H1 (cell line): ENCODE measurements at regions not wholly inside any gene's neighbourhood (a gene's known extent, or its start where the extent isn't known, plus 50 kb on each side); places are given as distances from the start of the nearest gene placed in this dataset.
A peak's percentile ranks its signal among the peaks of the same experiment; 100 is the strongest.

Experiments used
- CTCF ChIA-PET: fragments of 300-600 bp; sonication (Branson Sonifier 250); formaldehyde crosslinking; loops from one replicate; lab custom pipeline; 2021; ENCODE audit not compliant: partially characterized antibody; lab: Charles Lee
- POLR2A ChIA-PET: fragments of 300-600 bp; sonication (Branson Sonifier 250); formaldehyde crosslinking; loops from one replicate; lab custom pipeline; 2021; ENCODE audit warnings: inconsistent platforms; ENCODE audit not compliant: partially characterized antibody; lab: Charles Lee
- DNase-seq, 2 experiments: peaks; one replicate each; pipeline versions ENCODE4 v3.0.0 to v3.0.0-alpha.2; 2010 to 2022; ENCODE audit warnings: low spot score in 2 of 2, low read depth in 1 of 2, mixed read lengths in 1 of 2
- FAIRE-seq: peaks from 2 replicates; lab custom pipeline; 2011; peaks lifted over from hg19 to GRCh38; lab: Jason Lieb, UNC
- H2AFZ ChIP-seq: 2 replicates; pipeline ENCODE4 v1.8.1; 2012; ENCODE audit warnings: low read length, inconsistent platforms
- H2AK5ac ChIP-seq: 2 replicates; pipeline ENCODE4 v1.6.1; 2013; ENCODE audit warnings: low read depth, low read length
- H2BK120ac ChIP-seq: replicated peaks from 2 replicates; pipeline ENCODE3; 2013; ENCODE audit warnings: low read depth, low read length, inconsistent platforms
- H2BK12ac ChIP-seq: 2 replicates; pipeline ENCODE4 v1.6.1; 2013; ENCODE audit warnings: low read depth, low read length
- H2BK15ac ChIP-seq: 2 replicates; pipeline ENCODE4 v1.6.1; 2013; ENCODE audit warnings: low read length
- H2BK20ac ChIP-seq: 2 replicates; pipeline ENCODE4 v1.6.1; 2013; ENCODE audit warnings: low read length
- H2BK5ac ChIP-seq: 2 replicates; pipeline ENCODE4 v1.6.1; 2013; ENCODE audit warnings: low read depth, low read length
- H3K14ac ChIP-seq: 2 replicates; pipeline ENCODE4 v1.6.1; 2013; ENCODE audit warnings: inconsistent platforms; ENCODE audit not compliant: insufficient read length
- H3K18ac ChIP-seq: 2 replicates; pipeline ENCODE4 v1.6.1; 2013; ENCODE audit warnings: low read length; ENCODE audit errors: extremely low read depth
- H3K23ac ChIP-seq: 2 replicates; pipeline ENCODE4 v1.6.1; 2013; ENCODE audit warnings: inconsistent platforms; ENCODE audit not compliant: insufficient read length
- H3K23me2 ChIP-seq: 2 replicates; pipeline ENCODE4 v1.6.1; 2013; ENCODE audit warnings: low read depth, low read length
- H3K27ac ChIP-seq: 2 replicates; pipeline ENCODE4 v1.6.1; 2011; ENCODE audit warnings: low read depth, low read length, inconsistent platforms
- H3K27me3 ChIP-seq, 4 experiments: replicated peaks in 1 of 4; 1 replicate in 1 of 4; 2 replicates in 3 of 4; pipeline versions ENCODE4 v1.6.1 to v1.8.1; 2011 to 2013; ENCODE audit warnings: low read length in 3 of 4, mild to moderate bottlenecking in 3 of 4, inconsistent platforms in 2 of 4, mixed read lengths in 2 of 4, moderate library complexity in 1 of 4; ENCODE audit not compliant: control insufficient read depth in 3 of 4, insufficient read depth in 3 of 4; ENCODE audit errors: extremely low read depth in 1 of 4
- H3K36me3 ChIP-seq, 4 experiments: 2 replicates each; pipeline versions ENCODE4 v1.6.1 to v1.8.1; 2011 to 2013; ENCODE audit warnings: mild to moderate bottlenecking in 4 of 4, low read length in 3 of 4, moderate library complexity in 2 of 4, control low read depth in 1 of 4, inconsistent platforms in 1 of 4; ENCODE audit not compliant: insufficient read depth in 4 of 4, control insufficient read depth in 2 of 4
- H3K4ac ChIP-seq: replicated peaks from 2 replicates; pipeline ENCODE3; 2013; ENCODE audit warnings: low read length, low read depth, mixed read lengths, inconsistent platforms; ENCODE audit not compliant: insufficient read length
- H3K4me1 ChIP-seq, 4 experiments: replicated peaks in 1 of 4; 1 replicate in 1 of 4; 2 replicates in 3 of 4; pipeline versions ENCODE4 v1.6.1 to v1.8.1; 2011 to 2013; ENCODE audit warnings: low read length in 3 of 4, inconsistent platforms in 2 of 4, mixed read lengths in 1 of 4; ENCODE audit not compliant: insufficient read depth in 4 of 4, control insufficient read depth in 3 of 4
- H3K4me2 ChIP-seq, 2 experiments: 2 replicates each; pipeline versions ENCODE4 v1.6.1 to v1.8.1; 2011 to 2013; ENCODE audit warnings: low read depth in 2 of 2, low read length in 2 of 2, control low read depth in 1 of 2, inconsistent platforms in 1 of 2, mild to moderate bottlenecking in 1 of 2; ENCODE audit not compliant: insufficient read depth in 1 of 2
- H3K4me3 ChIP-seq, 4 experiments: fragments of 200-600, 300-600 bp in 1 of 4; sonication (generic), shearing (Covaris generic), sonication (Bioruptor Twin) in 1 of 4; 2 replicates each; pipeline versions ENCODE4 v1.5.1 to v1.8.1; 2011 to 2016; ENCODE audit warnings: low read length in 4 of 4, low read depth in 3 of 4, control low read depth in 2 of 4, inconsistent platforms in 2 of 4, mild to moderate bottlenecking in 2 of 4, mixed read lengths in 1 of 4, moderate library complexity in 1 of 4; ENCODE audit not compliant: insufficient read depth in 2 of 4; ENCODE audit errors: extremely low read depth in 1 of 4
- H3K56ac ChIP-seq: replicated peaks from 2 replicates; pipeline ENCODE3; 2013; ENCODE audit warnings: low read depth, mild to moderate bottlenecking, mixed read lengths, low read length, inconsistent platforms; ENCODE audit not compliant: insufficient read length
- H3K79me1 ChIP-seq: 2 replicates; pipeline ENCODE4 v1.6.1; 2013; ENCODE audit warnings: low read depth, low read length, control low read depth
- H3K79me2 ChIP-seq, 2 experiments: 2 replicates each; pipeline versions ENCODE4 v1.6.1 to v1.8.1; 2012 to 2013; ENCODE audit warnings: low read length in 2 of 2, mild to moderate bottlenecking in 2 of 2, inconsistent platforms in 1 of 2; ENCODE audit not compliant: insufficient read depth in 2 of 2, control insufficient read depth in 1 of 2
- H3K9ac ChIP-seq, 4 experiments: replicated peaks in 1 of 4; 1 replicate in 1 of 4; 2 replicates in 3 of 4; pipeline versions ENCODE4 v1.6.1 to v1.8.1; 2011 to 2013; ENCODE audit warnings: low read depth in 3 of 4, low read length in 3 of 4, control low read depth in 2 of 4, mild to moderate bottlenecking in 2 of 4, moderate library complexity in 2 of 4, inconsistent platforms in 1 of 4; ENCODE audit errors: extremely low read depth in 1 of 4
- H3K9me3 ChIP-seq, 2 experiments: 2 replicates each; pipeline versions ENCODE4 v1.6.1 to v1.8.1; 2012 to 2013; ENCODE audit warnings: mild to moderate bottlenecking in 2 of 2, moderate library complexity in 2 of 2, control low read depth in 1 of 2, inconsistent platforms in 1 of 2, low read depth in 1 of 2, low read length in 1 of 2, mixed read lengths in 1 of 2; ENCODE audit not compliant: insufficient read depth in 2 of 2
- H4K20me1 ChIP-seq, 2 experiments: replicated peaks in 1 of 2; 2 replicates each; pipeline versions ENCODE3 to v1.8.1; 2011 to 2013; ENCODE audit warnings: inconsistent platforms in 2 of 2, low read length in 2 of 2, mild to moderate bottlenecking in 1 of 2; ENCODE audit not compliant: insufficient read depth in 2 of 2, control insufficient read depth in 1 of 2
- H4K5ac ChIP-seq: 2 replicates; pipeline ENCODE4 v1.6.1; 2013; ENCODE audit warnings: low read length, low read depth, mixed read lengths, inconsistent platforms; ENCODE audit not compliant: insufficient read length
- H4K8ac ChIP-seq: 2 replicates; pipeline ENCODE4 v1.8.0; 2013; ENCODE audit warnings: mild to moderate bottlenecking, moderate library complexity, low read length, inconsistent platforms; ENCODE audit not compliant: insufficient read depth; ENCODE audit errors: extremely low read depth
- H4K91ac ChIP-seq: replicated peaks from 2 replicates; pipeline ENCODE3; 2013; ENCODE audit warnings: low read length, mixed read lengths, inconsistent platforms; ENCODE audit not compliant: insufficient read length
- ATF2 ChIP-seq: IDR thresholded peaks from 2 replicates; pipeline ENCODE4 v1.6.1; 2012; ENCODE audit warnings: low read length, inconsistent platforms
- ATF3 ChIP-seq: IDR thresholded peaks from 2 replicates; pipeline ENCODE4 v1.6.1; 2011; ENCODE audit warnings: low read depth, mild to moderate bottlenecking, low read length; ENCODE audit not compliant: insufficient read depth
- CHD2 ChIP-seq: IDR thresholded peaks from 2 replicates; pipeline ENCODE4 v1.6.1; 2012; ENCODE audit warnings: low read length, improper control_type of control experiment
- CTBP2 ChIP-seq: IDR thresholded peaks from 2 replicates; pipeline ENCODE4 v1.7.0; 2011; ENCODE audit warnings: borderline replicate concordance, mild to moderate bottlenecking, moderate library complexity, mixed read lengths, low read length; ENCODE audit not compliant: insufficient read depth, insufficient read length
- HDAC2 ChIP-seq, 2 experiments: fragments of 300-600 bp in 1 of 2; sonication (generic) in 1 of 2; IDR thresholded peaks; 2 replicates each; pipeline ENCODE4 v1.6.1; 2011 to 2012; ENCODE audit warnings: low read depth in 2 of 2, low read length in 2 of 2, mild to moderate bottlenecking in 2 of 2, moderate library complexity in 2 of 2, borderline replicate concordance in 1 of 2, inconsistent platforms in 1 of 2
- JUN ChIP-seq: IDR thresholded peaks from 2 replicates; pipeline ENCODE4 v1.6.1; 2011; ENCODE audit warnings: low read depth, mild to moderate bottlenecking, improper control_type of control experiment, low read length
- POU5F1 ChIP-seq: IDR thresholded peaks from 2 replicates; pipeline ENCODE4 v1.6.1; 2011; ENCODE audit warnings: low read depth, mild to moderate bottlenecking, low read length, moderate library complexity
- SRF ChIP-seq: IDR thresholded peaks from 2 replicates; pipeline ENCODE4 v1.6.1; 2011; ENCODE audit warnings: mild to moderate bottlenecking, low read depth, low read length, moderate library complexity
- TAF1 ChIP-seq: IDR thresholded peaks from 2 replicates; pipeline ENCODE4 v1.6.1; 2011; ENCODE audit warnings: mild to moderate bottlenecking, low read depth, low read length
- TAF7 ChIP-seq: optimal IDR thresholded peaks from 2 replicates; pipeline ENCODE3; 2011; ENCODE audit warnings: low read depth, mild to moderate bottlenecking, inconsistent platforms, low read length, moderate library complexity, borderline replicate concordance
- WGBS, 2 experiments: shearing (Covaris generic) in 1 of 2; methylation state at CpG; one replicate each; pipeline versions ENCODE4 v1.1.6 to v1.1.7; 2013 to 2015; ENCODE audit warnings: low lambda C conversion rate in 2 of 2, mixed read lengths in 2 of 2, inconsistent platforms in 1 of 2, low coverage in 1 of 2, missing lambda C conversion rate in 1 of 2; ENCODE audit not compliant: insufficient replicate concordance in 2 of 2, insufficient coverage in 1 of 2, insufficient read length in 1 of 2; ENCODE audit errors: extremely low coverage in 1 of 2, missing lambda C conversion rate in 1 of 2; 5-methylcytosine and 5-hydroxymethylcytosine counted together

- Histone ChIP-seq H3K18ac (no peak overlapping the region), H4K20me1 (no peaks in the 10 kb centered on the region), H3K27me3 (no peaks in the 10 kb centered on the region), H3K14ac (no peak overlapping the region), H2BK5ac (no peak overlapping the region), H3K27ac (no peak overlapping the region), H3K79me1 (no peaks in the 10 kb centered on the region), H3K9ac (no peak overlapping the region), H2BK15ac (no peak overlapping the region), H3K79me2 (peaks cover 0 to 4% of the 10 kb centered on the region in 2 experiments; a peak in 1 of 4 replicates), H2BK12ac (peak overlapping the region; percentile 42; the same call in 1 of the 2 replicates), H2BK20ac (peak overlapping the region; percentile 53; the same call in 1 of the 2 replicates), H3K4me3 (no peak overlapping the region), H3K4ac (no peak overlapping the region), H2AK5ac (no peak overlapping the region), H2AFZ (no peak overlapping the region), H3K36me3 (no peaks in the 10 kb centered on the region), H3K4me1 (peaks cover 0 to 13% (median 8%) of the 10 kb centered on the region in 4 experiments; a peak in 5 of 7 replicates), H3K56ac (no peak overlapping the region), H3K9me3 (no peaks in the 10 kb centered on the region), H3K23ac (no peak overlapping the region), H3K4me2 (no peak overlapping the region), H4K8ac (no peak overlapping the region), H4K5ac (no peak overlapping the region), H3K23me2 (no peaks in the 10 kb centered on the region), H4K91ac (no peak overlapping the region), H2BK120ac (no peak overlapping the region)
- no peak for DNase-seq
- WGBS, 2 experiments, result 95% methylated on average over 4 of the region's 4 CpGs; no CpG with 5 or more reads in 1 of the 2 experiments
- peak; percentile 32 for FAIRE-seq
- ChIA-PET POLR2A (no interaction called here), CTCF (interaction anchor here (1.3 kb wide), 1 partner anchor 20 kb away, joined by 3 read pairs; no protein-coding TSS in a partner anchor)
- no peak for TF ChIP-seq TAF7
- TF ChIP-seq CTBP2, result no peak
- no peak for TF ChIP-seq HDAC2 (IDR thresholded peaks at IDR 0.05; ENCODE audit: borderline replicate concordance in 1 of 2, low read depth in 2 of 2, low read length in 2 of 2)
- TF ChIP-seq JUN, result no peak
- TF ChIP-seq POU5F1, result no peak
- TF ChIP-seq TAF1, result no peak
- TF ChIP-seq CHD2, result no peak
- TF ChIP-seq ATF2, result no peak
- no peak for TF ChIP-seq ATF3
- TF ChIP-seq SRF, result no peak
These were observed 202.9 kb upstream of the JARID2 start for GRCh38 chr6:15042938-15043337.
